PC-9 (cell line): ENCODE measurements at regions not wholly inside any gene's neighbourhood (a gene's known extent, or its start where the extent isn't known, plus 50 kb on each side); places are given as distances from the start of the nearest gene placed in this dataset.

Experiments
- EZH2 ChIP-seq: fragments of 200-600 bp; sonication (generic); IDR thresholded peaks from 2 replicates; pipeline ENCODE4 v1.8.0; 2017; ENCODE audit warnings: antibody characterized with exemption, low read depth
- TF ChIP-seq, protein P1 (sequence below): fragments of 200-600 bp; sonication (generic); conservative IDR thresholded peaks from 2 replicates; pipeline ENCODE4 v1.6.1; 2017; ENCODE audit warnings: mixed run types, antibody characterized with exemption, mild to moderate bottlenecking, moderate library complexity

DNA sequence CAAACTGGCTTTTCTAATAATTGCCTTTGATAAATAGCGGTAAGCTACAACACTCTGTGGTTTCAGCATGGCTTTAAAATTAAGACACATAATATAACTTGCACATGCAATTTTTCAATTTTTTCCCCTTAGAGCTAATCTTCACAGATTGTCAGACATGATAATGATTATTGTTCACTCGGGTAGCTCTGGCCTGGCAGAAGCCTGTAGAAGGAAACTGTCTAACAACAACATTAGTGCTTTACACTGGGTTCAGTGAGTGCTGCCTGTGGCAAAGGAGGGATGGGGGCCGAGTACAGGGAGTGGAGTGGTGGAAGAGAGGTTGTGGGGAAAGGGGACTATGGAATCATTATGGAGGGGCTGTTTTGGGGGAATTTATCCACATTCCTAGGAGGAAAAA lies 67.2 kb upstream of the AUTS2 start:
- TF ChIP-seq, protein P1, sequence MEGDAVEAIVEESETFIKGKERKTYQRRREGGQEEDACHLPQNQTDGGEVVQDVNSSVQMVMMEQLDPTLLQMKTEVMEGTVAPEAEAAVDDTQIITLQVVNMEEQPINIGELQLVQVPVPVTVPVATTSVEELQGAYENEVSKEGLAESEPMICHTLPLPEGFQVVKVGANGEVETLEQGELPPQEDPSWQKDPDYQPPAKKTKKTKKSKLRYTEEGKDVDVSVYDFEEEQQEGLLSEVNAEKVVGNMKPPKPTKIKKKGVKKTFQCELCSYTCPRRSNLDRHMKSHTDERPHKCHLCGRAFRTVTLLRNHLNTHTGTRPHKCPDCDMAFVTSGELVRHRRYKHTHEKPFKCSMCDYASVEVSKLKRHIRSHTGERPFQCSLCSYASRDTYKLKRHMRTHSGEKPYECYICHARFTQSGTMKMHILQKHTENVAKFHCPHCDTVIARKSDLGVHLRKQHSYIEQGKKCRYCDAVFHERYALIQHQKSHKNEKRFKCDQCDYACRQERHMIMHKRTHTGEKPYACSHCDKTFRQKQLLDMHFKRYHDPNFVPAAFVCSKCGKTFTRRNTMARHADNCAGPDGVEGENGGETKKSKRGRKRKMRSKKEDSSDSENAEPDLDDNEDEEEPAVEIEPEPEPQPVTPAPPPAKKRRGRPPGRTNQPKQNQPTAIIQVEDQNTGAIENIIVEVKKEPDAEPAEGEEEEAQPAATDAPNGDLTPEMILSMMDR: no peak
- TF ChIP-seq EZH2: no peak
